ENCODE measurements at regions not wholly inside any gene's neighbourhood (a gene's known extent, or its start where the extent isn't known, plus 50 kb on each side); places are given as distances from the start of the nearest gene placed in this dataset.

- TF ChIP-seq CTCF (IDR thresholded peaks at IDR 0.05) = no peak
- TF ChIP-seq EZH2 (IDR thresholded peaks at IDR 0.05; ENCODE audit: borderline replicate concordance, insufficient read depth, low read depth, low read length, poor library complexity, severe bottlenecking) = no peak
These were observed 521.6 kb downstream of the BRD1 start for GRCh38 chr22:49305966-49306631.
